ENCODE measurements at regions not wholly inside any gene's neighbourhood (a gene's known extent, or its start where the extent isn't known, plus 50 kb on each side); places are given as distances from the start of the nearest gene placed in this dataset.

DNA sequence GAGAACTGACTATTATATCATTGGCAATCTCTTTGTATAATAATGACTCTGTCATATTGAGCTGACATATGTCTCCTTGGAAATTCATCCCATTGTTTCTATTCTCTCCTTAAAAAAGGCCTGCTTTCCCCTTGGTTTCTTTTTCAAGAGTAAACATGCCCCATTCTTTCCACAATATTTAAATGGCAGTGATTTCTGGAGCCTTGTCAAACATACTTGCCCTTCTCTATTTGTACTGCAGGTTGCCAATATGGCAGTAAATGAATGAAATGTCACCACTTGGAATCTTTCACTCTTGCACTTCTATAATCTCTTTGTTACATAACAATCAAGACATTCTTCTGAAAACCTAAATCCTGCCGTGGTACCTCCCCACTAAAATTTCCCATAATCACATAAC, 1265.1 kb upstream of the CDH8 start:
- Histone ChIP-seq H3K79me2 (replicated peaks; ENCODE audit: insufficient read depth, low read length) (no peaks in the 10 kb centered on the region), H3K4me2 (ENCODE audit: low read length) (no peak overlapping the region), H3K27ac (ENCODE audit: low read length) (no peak overlapping the region), H3K9ac (ENCODE audit: low read length) (no peak overlapping the region), H2AFZ (ENCODE audit: low read depth, low read length) (no peak overlapping the region), H3K4me3 (ENCODE audit: low read length) (no peak overlapping the region), H3K9me2 (ENCODE audit: insufficient read depth, low read length) (no peaks in the 10 kb centered on the region), H3K9me3 (ENCODE audit: low read length) (no peaks in the 10 kb centered on the region), H4K20me1 (ENCODE audit: insufficient read depth) (no peaks in the 10 kb centered on the region), H3K36me3 (ENCODE audit: insufficient read depth, low read length) (no peaks in the 10 kb centered on the region), H3F3A (ENCODE audit: insufficient read depth, low read length, poor library complexity, severe bottlenecking) (no peaks in the 10 kb centered on the region), H3K27me3 (ENCODE audit: insufficient read depth, low read depth, low read length) (no peaks in the 10 kb centered on the region)
- TF ChIP-seq TAF1 (IDR thresholded peaks at IDR 0.05; ENCODE audit: low read depth), result no peak
- TF ChIP-seq RAD21 (conservative IDR thresholded peaks at IDR 0.05), result no peak
- TF ChIP-seq, protein P1, sequence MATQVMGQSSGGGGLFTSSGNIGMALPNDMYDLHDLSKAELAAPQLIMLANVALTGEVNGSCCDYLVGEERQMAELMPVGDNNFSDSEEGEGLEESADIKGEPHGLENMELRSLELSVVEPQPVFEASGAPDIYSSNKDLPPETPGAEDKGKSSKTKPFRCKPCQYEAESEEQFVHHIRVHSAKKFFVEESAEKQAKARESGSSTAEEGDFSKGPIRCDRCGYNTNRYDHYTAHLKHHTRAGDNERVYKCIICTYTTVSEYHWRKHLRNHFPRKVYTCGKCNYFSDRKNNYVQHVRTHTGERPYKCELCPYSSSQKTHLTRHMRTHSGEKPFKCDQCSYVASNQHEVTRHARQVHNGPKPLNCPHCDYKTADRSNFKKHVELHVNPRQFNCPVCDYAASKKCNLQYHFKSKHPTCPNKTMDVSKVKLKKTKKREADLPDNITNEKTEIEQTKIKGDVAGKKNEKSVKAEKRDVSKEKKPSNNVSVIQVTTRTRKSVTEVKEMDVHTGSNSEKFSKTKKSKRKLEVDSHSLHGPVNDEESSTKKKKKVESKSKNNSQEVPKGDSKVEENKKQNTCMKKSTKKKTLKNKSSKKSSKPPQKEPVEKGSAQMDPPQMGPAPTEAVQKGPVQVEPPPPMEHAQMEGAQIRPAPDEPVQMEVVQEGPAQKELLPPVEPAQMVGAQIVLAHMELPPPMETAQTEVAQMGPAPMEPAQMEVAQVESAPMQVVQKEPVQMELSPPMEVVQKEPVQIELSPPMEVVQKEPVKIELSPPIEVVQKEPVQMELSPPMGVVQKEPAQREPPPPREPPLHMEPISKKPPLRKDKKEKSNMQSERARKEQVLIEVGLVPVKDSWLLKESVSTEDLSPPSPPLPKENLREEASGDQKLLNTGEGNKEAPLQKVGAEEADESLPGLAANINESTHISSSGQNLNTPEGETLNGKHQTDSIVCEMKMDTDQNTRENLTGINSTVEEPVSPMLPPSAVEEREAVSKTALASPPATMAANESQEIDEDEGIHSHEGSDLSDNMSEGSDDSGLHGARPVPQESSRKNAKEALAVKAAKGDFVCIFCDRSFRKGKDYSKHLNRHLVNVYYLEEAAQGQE (IDR thresholded peaks at IDR 0.05; ENCODE audit: borderline replicate concordance), result no peak
- peak; percentile 20 for TF ChIP-seq POLR2AphosphoS5 (IDR thresholded peaks at IDR 0.05)
- no peak for TF ChIP-seq EZH2 (IDR thresholded peaks at IDR 0.05; ENCODE audit: borderline replicate concordance, insufficient read depth, low read length, poor library complexity, severe bottlenecking)
- TF ChIP-seq SMC3 (conservative IDR thresholded peaks at IDR 0.05; ENCODE audit: poor library complexity), result no peak
- no peak for TF ChIP-seq MXI1 (conservative IDR thresholded peaks at IDR 0.05; ENCODE audit: poor library complexity, severe bottlenecking)
- peak; percentile 78 for TF ChIP-seq EP300 (conservative IDR thresholded peaks at IDR 0.05; ENCODE audit: poor library complexity, severe bottlenecking)
- TF ChIP-seq, protein P2, sequence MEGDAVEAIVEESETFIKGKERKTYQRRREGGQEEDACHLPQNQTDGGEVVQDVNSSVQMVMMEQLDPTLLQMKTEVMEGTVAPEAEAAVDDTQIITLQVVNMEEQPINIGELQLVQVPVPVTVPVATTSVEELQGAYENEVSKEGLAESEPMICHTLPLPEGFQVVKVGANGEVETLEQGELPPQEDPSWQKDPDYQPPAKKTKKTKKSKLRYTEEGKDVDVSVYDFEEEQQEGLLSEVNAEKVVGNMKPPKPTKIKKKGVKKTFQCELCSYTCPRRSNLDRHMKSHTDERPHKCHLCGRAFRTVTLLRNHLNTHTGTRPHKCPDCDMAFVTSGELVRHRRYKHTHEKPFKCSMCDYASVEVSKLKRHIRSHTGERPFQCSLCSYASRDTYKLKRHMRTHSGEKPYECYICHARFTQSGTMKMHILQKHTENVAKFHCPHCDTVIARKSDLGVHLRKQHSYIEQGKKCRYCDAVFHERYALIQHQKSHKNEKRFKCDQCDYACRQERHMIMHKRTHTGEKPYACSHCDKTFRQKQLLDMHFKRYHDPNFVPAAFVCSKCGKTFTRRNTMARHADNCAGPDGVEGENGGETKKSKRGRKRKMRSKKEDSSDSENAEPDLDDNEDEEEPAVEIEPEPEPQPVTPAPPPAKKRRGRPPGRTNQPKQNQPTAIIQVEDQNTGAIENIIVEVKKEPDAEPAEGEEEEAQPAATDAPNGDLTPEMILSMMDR (IDR thresholded peaks at IDR 0.05; ENCODE audit: poor library complexity, severe bottlenecking), result no peak

DNA sequence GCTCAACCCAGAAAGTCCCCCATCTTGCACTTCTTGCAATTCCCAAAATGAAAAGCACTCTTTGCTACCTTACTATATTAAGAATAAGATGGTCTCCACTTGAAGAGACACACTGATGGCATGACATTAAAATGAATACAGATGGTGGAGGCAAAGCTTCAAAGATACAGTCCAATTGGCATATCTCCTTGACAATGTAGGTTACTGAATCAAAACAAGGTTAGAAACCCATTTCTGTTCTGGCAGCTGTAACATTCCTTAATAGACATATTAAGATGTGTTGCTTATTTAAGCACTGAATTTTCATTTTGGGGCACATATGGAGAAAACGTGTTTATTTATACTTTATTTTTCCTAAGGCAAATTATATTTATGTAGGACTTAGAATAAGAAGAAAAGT, 1262.8 kb upstream of the CDH8 start:
- Histone ChIP-seq H3K9ac (ENCODE audit: low read length) (no peak overlapping the region), H3K9me3 (ENCODE audit: low read length) (no peaks in the 10 kb centered on the region), H4K20me1 (ENCODE audit: insufficient read depth) (no peaks in the 10 kb centered on the region), H3K79me2 (replicated peaks; ENCODE audit: insufficient read depth, low read length) (no peaks in the 10 kb centered on the region), H3K4me3 (ENCODE audit: low read length) (no peak overlapping the region), H3K36me3 (ENCODE audit: insufficient read depth, low read length) (no peaks in the 10 kb centered on the region), H3F3A (ENCODE audit: insufficient read depth, low read length, poor library complexity, severe bottlenecking) (no peaks in the 10 kb centered on the region), H3K27ac (ENCODE audit: low read length) (no peak overlapping the region), H3K9me2 (ENCODE audit: insufficient read depth, low read length) (no peaks in the 10 kb centered on the region), H3K4me2 (ENCODE audit: low read length) (no peak overlapping the region), H2AFZ (ENCODE audit: low read depth, low read length) (no peak overlapping the region), H3K27me3 (ENCODE audit: insufficient read depth, low read depth, low read length) (no peaks in the 10 kb centered on the region)
- TF ChIP-seq RAD21 (conservative IDR thresholded peaks at IDR 0.05) (no peak), MXI1 (conservative IDR thresholded peaks at IDR 0.05; ENCODE audit: poor library complexity, severe bottlenecking) (no peak), TAF1 (IDR thresholded peaks at IDR 0.05; ENCODE audit: low read depth) (no peak), EZH2 (IDR thresholded peaks at IDR 0.05; ENCODE audit: borderline replicate concordance, insufficient read depth, low read length, poor library complexity, severe bottlenecking) (no peak), SMC3 (conservative IDR thresholded peaks at IDR 0.05; ENCODE audit: poor library complexity) (no peak), POLR2AphosphoS5 (IDR thresholded peaks at IDR 0.05) (no peak), EP300 (conservative IDR thresholded peaks at IDR 0.05; ENCODE audit: poor library complexity, severe bottlenecking) (no peak)
- TF ChIP-seq, protein P1 (IDR thresholded peaks at IDR 0.05; ENCODE audit: borderline replicate concordance), result no peak
- TF ChIP-seq, protein P2 (IDR thresholded peaks at IDR 0.05; ENCODE audit: poor library complexity, severe bottlenecking), result no peak
